Islet precursor cell (in vitro differentiated cells): ENCODE measurements at regions not wholly inside any gene's neighbourhood (a gene's known extent, or its start where the extent isn't known, plus 50 kb on each side); places are given as distances from the start of the nearest gene placed in this dataset.
"Not testable (repeated sequence)": the region's sequence is repeated elsewhere in the genome, so short reads cannot be mapped to it uniquely, and the experiment has no call there.

Source experiments
- DNase-seq: peaks from one replicate; pipeline ENCODE4 v3.0.0-alpha.2; 2018

DNA sequence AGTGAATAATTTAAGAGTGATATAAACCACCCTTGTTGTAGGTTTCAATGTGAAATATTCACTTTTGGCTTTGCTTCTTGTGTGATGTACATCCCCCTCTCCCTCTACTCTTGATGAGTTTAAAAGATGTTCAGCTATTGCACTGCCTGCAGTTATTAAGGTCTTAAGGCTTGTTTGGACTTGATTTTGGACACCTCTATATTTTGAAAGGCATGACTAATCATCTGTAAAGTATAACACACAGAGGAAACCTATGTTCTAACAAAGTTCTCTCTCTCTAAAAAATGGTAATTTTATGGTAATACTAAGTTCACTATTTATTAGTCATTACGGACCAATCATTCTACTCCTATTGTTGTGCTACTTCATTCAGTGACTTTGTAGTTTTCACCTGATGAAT lies 1719.9 kb downstream of the GRIK2 start:
- no peak for DNase-seq

- no peak for DNase-seq
Observed at GRCh38 chr6:103107985-103108384, 1714.5 kb downstream of the GRIK2 start.

DNA sequence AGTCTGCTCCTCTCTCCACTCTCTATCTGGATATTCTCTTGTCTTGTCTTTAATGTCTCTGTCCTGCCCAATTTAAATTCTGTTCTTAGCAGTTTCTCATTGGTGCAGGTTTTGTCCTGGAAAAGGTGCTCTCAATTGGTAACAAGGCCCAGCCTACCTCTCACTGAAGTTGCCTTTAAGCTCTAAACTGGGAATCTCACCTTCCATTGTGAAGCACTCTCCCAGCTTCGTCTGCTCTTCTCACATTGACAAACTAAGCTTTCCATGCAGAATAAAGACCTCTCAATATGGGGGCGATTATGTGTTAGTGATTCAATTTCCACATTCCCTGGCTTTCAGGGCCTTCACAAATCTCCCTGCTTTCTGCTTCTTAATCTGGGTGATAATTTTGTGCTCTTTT lies 1712.2 kb downstream of the GRIK2 start:
- no peak for DNase-seq

GRCh38 chr6:103101267-103101666 lies 1707.8 kb downstream of the GRIK2 start:
- DNase-seq, result no peak

- DNase-seq, result not testable (repeated sequence)
Observed at GRCh38 chr6:103092414-103092813, 1698.9 kb downstream of the GRIK2 start.

DNA sequence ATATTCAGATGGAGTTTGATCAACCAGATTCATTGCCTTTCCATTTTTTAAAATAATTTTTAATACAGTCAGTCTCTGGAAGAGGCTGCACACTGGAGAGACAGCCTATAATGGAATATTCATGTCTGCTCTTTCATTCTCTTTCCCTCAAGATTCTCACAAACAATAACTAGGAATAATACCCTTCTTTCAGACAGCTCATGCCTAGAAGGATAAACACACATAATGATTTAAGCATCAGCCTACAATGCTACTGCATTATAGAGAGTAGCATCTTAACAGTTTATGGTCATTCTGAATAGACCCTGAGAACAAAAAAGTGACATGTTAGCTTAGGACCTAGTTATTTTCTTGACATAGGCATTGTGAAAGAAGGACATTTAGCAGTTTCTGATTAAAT lies 1692.3 kb downstream of the GRIK2 start:
- no peak for DNase-seq

DNA sequence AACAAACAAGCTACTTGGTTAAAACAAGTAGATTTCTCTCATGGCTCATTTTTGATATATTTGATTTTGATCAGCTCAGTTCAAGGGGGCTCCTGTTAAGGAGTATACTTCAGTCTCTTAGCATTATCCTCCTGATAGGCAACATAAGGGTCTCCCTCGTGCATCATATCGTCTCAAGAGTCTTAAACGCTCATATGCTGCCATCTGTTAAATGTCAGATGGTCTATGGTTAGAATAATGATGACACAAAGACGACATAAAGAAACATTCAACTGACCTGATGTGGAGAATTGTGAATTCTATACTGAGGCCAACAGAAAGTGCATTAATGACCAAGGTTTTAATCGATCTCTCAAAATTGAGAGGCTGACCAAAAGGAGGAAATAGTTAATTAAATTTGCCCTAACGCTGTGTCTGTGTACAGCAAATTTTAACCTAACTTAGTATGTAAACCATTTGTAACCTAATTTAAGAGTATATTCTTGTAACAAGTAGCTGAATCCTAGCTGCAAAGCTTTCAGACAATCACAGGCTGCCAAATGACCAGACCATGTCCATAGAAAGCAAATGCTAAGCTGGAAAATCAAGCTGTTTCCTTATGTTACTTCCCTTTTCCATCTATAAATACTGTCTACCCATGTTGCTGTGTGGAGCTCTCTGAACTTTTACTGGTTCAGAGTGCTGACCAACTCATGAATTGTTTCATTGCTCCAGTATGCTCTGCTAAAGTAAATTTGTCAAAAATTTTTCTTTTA lies 1688.5 kb downstream of the GRIK2 start:
- no peak for DNase-seq

DNA sequence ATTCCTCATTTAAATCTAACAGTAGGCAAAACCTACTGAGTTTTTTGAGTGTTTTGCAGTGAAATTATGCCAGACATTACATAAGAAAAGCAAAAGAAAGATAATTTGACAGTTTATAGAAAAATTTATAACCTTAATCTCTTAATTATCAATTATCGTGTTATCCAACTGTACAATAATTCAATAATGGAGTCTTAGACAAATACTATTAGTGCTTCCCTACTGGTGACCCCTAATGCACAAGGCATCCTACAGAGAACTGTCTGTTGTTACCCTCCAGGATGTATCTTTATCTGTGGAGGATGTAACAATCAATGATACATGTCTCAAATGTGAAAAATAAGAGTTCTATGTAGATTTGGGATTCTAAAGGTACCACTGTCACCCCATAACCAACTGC lies 1687.6 kb downstream of the GRIK2 start:
- no peak for DNase-seq

GRCh38 chr6:103080497-103080896 lies 1687.0 kb downstream of the GRIK2 start:
- no peak for DNase-seq

- no peak for DNase-seq
Observed at GRCh38 chr6:103079867-103080266, 1686.4 kb downstream of the GRIK2 start.

DNA sequence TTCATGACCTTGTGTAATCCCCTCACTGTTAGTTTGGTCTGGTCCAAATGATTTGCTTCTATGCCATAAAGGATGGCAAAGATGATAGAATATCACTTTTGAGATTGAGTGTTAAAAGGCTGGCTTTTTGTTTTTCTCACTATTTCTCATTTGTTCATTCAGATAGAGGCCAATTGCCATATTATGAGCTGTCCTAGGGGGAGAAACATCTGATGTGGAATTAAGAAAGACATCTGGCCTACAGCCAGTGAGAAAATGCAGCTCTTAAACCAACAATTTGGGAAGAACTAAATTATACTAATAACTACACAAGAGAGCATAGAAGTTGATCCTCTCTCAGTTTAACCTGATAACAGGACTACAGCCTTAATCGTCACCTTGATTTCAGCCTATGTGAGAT lies 1668.6 kb downstream of the GRIK2 start:
- DNase-seq, result no peak

DNA sequence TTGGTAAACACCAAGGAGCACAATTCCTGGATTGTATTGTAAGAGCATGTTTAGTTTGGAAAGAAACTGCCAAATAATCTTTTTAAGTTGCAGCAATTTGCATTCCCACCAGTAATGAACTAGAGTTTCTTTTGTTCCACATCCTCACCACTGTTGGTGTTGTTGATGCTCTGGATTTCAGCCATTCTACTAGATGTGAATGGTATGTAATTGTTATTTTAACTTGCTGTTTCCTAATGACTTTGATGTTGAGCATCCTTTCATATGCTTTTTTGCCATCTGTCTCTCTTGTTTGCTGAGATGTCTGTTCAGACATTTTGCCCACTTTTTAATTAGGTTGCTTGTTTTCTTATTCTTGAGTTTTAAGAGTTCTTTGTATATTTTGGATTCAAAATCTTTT lies 1654.1 kb downstream of the GRIK2 start:
- no peak for DNase-seq

DNA sequence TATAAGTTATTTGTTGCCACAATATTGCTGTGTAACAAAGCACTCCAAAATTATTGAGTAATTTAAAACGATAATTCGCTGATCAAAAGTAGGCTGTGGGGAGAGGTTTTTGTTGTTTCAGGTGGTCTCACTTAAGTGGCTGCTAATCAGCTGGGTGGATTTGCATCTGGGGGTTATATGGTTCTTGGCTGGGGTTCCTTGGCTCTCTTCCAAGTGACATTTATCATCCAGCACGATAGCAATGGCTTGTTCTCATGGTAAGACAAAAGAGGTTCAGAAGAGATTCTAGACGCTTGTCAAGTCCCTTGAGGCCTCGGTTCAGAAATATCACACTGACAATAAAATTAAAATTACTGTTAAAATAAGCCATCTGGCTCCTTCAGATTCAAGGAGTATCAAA lies 1648.8 kb downstream of the GRIK2 start:
- DNase-seq, result no peak

GRCh38 chr6:103036846-103037245 lies 1643.3 kb downstream of the GRIK2 start:
- DNase-seq, result peak; percentile 75

GRCh38 chr6:103027271-103027931 lies 1633.9 kb downstream of the GRIK2 start:
- DNase-seq, result peak; percentile 66

DNA sequence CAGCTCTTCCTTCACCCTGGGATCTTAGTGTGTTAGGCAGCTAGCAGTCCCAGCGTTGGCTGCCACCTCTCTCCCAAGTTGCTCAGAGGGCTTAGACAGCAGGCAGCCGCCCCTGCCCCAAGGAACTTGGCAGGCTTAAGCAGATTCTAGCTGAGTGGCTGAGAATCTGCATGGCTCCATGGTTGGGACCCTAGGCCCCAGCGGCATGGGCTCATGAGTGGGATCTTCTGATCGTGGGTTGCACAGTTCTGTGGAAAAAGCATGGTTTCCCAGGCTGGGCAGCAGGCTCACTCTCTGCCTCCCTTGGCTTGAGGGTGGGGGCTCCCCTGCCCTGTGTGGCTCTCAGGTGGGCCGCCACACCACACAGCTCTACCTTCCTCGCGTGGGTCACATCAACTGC lies 1624.9 kb downstream of the GRIK2 start:
- no peak for DNase-seq

DNA sequence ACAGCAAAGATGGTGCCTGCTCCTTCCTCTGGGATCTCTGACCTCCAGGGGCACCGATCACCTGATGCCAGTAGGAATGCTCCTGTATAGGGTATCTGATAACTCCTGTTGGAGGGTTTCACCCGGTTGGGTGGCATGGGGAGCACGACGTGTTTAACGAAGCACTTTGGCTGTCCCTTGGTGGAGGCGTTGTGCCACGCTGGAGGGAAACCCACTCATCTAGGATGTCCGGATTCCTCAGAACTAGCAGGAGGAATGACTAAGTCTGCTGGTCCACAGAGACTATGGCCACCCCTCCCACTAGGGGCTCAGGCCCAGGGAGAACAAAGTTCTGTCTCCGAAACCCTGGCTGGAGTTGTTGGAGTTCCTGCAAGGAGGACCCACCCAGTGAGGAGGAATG lies 1624.4 kb downstream of the GRIK2 start:
- no peak for DNase-seq

DNA sequence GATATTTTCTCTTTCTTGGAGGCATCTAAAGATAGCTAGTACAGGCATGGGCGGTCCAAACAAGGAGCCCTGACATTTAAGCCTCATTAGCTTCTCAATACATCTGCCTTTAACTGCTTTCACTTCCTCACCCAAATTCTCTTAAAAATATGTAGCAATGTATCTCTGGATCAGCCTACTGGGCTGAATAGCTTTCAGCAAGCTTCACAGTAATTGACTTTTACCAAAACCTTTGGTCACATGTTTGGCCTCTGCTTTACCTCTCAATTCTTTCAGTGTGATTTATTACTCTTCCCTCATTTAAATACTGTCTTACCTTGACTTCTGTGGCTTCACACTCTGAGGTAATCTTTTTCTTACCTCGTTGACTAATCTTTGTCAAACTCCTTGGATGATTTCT lies 1618.1 kb downstream of the GRIK2 start:
- no peak for DNase-seq

DNA sequence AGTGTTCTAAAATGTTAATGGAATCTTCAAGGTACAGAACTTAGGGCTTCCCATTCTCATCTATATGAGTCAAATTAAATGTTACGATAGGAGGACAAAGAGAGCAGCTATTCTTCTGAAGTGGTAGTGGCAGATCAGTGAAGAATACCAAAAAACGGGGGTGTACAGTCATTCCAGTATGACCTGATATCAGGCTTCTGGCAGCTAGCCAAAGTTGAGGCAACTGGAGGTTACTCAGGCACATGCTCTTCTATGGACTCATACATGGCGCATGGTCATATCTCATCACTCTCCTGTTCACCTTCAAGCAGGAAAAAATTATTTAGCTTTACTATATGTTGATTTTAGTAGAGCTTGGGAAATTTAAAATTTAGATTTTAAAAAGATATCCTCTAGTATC lies 1608.8 kb downstream of the GRIK2 start:
- no peak for DNase-seq

GRCh38 chr6:103001724-103002123 lies 1608.2 kb downstream of the GRIK2 start:
- DNase-seq, result no peak

GRCh38 chr6:103000688-103001087 lies 1607.2 kb downstream of the GRIK2 start:
- DNase-seq, result no peak

- DNase-seq, result no peak
Observed at GRCh38 chr6:102995491-102995890, 1602.0 kb downstream of the GRIK2 start.

DNA sequence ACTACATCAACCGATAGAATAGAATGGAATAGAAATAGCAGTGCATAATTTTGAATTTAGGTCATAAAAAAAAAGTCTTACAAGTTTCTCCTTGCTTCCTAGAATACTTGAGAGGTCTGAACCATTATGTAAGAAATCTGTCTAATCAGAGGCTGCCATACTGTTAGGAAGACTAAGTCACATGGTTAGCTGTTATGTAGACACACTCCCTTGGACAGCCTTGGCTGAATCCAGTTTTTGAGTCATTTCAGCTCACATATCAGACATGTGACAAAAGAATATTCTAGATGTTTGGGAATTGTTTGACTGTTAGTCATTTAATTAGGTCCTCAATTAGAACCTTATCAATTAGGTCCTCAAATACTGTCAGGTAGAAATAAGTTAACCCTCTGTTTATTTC lies 1601.4 kb downstream of the GRIK2 start:
- no peak for DNase-seq

DNA sequence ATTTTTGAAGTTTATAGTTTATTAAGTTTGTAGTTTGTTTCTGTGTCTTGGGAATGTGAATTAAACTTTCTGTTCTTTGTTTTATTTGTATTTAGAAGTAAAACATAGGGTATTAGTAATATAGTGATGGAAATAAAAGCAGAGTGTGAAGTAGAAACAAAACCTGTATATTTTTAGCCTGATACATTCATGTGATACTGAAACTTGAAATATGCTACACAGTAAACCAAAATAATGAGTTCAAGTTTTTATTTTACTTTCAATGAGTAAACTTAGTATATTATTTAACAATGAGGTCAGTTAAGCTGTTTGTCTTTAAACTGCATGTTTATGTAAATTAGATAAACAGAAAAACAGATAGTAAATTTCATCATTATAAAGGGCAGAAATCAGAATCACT lies 1592.6 kb downstream of the GRIK2 start:
- DNase-seq, result no peak

GRCh38 chr6:102984357-102984756 lies 1590.8 kb downstream of the GRIK2 start:
- no peak for DNase-seq
